MM.1S (cell line): ENCODE measurements at regions not wholly inside any gene's neighbourhood (a gene's known extent, or its start where the extent isn't known, plus 50 kb on each side); places are given as distances from the start of the nearest gene placed in this dataset.

Experiments used
- CTCF ChIP-seq: fragments of 300-600 bp; sonication (generic); IDR thresholded peaks from 2 replicates; pipeline ENCODE4 v1.5.1; 2016; ENCODE audit warnings: antibody characterized with exemption, low read length, mixed read lengths
- EZH2 ChIP-seq: fragments of 300-600 bp; sonication (generic); optimal IDR thresholded peaks from 2 replicates; pipeline ENCODE3; 2017; ENCODE audit warnings: low read depth, mild to moderate bottlenecking, antibody characterized with exemption, low read length, mixed read lengths

- no peak for TF ChIP-seq CTCF
- TF ChIP-seq EZH2: no peak
These were observed 960.0 kb downstream of the DIPK2A start for GRCh38 chr3:144931590-144931989.
